Activated gamma-delta T cell treated with anti-CD3 and anti-CD28 coated beads, Interleukin-2, amount 50 U/mL, for 16 hours (primary cell): ENCODE measurements at regions not wholly inside any gene's neighbourhood (a gene's known extent, or its start where the extent isn't known, plus 50 kb on each side); places are given as distances from the start of the nearest gene placed in this dataset.
"Not testable (repeated sequence)": the region's sequence is repeated elsewhere in the genome, so short reads cannot be mapped to it uniquely, and the experiment has no call there.

ENCODE experiments used
- DNase-seq: peaks from one replicate; pipeline ENCODE4 v3.0.0-alpha.2; 2020; ENCODE audit warnings: low read depth

DNA sequence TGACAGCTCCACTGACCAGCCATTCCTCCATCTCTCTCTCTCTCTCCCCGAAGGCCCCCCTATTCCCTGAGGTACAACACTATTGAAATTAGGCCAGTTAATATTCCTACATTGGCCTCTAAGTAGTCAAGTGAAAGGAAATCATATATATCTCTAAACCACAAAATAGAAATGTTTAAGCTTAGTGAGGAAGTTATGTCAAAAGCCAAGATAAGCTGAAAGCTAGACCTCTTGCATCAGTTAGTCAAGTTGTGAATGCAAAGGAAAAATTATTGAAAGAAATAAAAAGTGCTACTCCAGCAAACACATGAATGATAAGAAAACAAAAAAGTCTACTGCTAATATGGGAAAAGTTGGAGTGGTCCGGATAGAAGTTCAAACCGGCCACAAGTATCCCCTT is 301.3 kb upstream of the RBMS1 start:
- DNase-seq, result no peak

DNA sequence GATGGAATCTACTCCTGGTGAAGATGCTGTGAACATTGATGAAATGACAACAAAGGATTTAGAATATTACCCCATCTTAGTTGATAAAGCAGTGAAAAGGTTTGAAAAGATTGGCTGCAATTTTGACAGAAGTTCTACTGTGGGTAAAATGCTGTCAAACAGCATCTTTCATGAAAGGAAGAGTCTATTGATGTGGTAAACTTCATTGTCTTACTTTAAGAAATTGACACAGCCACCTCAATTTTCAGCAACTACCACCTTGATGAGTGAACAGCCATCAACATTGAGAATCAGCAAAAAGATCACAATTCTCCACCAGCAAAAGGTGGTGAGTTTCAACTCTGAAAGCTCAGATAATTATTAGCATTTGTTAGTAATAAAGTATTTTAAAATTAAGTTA is 310.3 kb upstream of the RBMS1 start:
- no peak for DNase-seq

DNA sequence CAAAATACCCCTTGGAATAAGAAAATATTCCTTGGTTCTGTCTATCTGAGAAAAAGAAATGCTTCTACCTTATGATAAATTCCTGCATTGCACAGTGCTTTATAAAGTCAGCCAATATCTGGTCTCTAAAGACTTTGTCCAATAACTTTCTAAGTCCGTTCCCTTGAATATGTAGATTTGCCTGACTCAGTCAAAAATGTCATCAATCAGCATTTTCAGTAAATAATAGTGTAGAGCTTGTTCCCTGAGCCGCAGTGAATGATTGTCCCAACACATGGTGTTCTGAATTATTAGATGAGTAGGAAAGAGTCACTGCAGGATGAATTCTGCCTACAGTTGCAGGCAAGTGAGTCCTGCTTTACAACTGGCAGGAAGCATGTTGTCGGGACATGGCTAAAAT is 316.8 kb upstream of the RBMS1 start:
- DNase-seq, result no peak

DNA sequence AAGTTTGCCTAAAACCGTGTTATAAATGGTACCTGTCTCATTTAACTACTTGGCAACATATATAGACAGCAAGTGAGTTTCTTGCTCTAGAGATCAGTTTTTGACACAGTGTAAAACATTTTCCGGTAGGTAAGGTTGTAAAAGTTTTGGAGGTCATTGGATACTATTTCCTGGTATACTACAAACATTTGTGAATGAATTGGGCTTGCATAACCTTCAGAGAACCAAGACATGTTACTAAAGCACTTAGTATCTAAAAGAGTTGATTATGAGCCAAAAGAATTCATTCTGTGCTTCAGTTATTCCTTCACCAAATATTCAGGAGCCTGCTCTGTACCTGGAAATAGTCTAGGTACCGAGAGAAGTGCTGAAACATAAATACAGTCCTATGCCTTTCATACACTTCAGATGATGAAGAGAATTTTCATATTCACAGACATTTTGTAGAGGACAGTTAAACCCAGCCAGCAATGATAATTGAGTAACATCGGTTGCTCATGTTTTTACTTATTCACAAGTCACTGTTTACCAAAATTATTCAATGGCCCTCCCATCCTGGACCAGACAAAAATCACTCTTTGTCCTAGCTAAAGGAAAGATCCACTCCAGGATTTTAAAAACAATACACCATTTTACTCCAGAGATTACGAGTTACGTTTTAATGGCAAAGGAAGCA is 319.4 kb upstream of the RBMS1 start:
- DNase-seq, result no peak

DNA sequence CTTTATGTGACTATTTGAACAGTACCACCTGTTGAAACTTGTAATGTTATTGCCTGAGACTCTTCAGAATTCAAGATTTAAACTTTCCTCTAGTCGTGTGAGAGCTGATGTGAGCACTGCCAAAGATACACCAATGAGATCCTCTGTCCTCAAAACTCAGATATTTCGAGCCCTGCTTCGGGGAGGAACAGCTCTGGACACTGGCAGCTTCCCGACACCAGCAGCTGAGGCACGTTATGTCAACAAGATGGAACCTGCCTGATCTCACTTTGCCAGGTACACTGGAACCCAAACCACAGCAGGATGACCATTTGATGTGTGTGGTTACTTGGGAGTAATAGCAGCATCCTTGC is 319.9 kb upstream of the RBMS1 start:
- DNase-seq, result no peak

DNA sequence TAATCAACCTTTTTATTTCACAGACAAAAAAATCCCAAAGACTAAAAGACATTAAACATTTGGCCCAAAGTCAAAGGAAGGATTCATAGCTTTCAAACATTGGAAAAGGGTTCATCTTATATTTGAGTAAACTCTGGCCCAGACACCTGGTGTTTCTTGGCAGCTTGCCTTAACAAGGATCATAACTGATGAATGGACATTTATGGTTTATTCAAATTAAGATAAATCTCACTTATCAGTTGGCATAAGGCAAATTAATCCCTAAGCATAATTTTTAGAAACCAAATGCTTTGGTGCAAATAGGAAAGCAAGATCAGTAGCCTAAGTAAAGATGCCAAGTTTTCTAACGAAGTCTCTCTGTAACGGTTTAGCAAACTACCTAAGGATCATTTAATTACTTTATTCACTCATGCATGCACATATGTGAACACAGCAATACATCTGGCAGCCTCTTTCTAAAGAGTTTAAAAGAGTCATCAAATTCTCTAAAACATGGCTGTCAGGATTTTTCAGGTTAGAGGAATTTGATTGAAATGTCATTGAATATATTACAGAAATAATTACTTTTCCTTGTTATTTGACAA is 323.4 kb upstream of the RBMS1 start:
- no peak for DNase-seq

DNA sequence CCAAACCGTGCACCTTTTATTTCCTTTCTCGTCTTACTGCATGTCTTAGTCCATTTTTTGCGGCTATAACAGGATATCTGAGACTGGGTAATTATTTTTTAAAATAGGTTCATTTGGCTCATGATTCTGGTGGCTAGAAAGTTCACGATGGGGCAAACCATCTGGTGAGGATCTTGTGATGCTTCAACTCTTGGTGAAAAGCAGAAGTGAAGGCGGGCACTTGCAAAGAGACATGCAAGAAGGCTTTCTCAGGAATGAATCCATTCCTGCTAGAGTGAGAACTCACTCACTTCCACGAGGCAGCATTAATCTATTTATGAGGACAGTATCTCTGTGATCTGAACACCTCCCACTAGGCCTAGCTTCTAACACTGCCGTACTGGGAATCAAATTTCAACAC is 327.1 kb upstream of the RBMS1 start:
- DNase-seq, result no peak

DNA sequence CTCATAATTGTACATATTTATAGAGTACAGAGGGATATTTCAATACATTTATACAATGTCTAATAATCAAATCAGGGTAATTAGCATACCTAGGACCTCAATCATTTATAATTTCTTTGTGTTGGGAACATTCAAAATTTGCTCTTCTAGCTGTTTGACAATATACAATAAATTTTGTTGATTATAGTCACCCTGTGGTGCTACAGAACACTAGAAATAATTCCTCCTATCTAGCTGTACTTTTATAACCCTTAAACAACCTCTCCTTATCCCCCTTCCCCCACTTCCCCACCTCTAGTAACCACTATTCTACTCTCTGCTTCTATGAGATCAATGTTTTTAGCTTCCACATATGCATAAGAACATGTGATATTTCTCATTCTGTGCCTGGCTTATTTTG is 328.4 kb upstream of the RBMS1 start:
- no peak for DNase-seq

DNA sequence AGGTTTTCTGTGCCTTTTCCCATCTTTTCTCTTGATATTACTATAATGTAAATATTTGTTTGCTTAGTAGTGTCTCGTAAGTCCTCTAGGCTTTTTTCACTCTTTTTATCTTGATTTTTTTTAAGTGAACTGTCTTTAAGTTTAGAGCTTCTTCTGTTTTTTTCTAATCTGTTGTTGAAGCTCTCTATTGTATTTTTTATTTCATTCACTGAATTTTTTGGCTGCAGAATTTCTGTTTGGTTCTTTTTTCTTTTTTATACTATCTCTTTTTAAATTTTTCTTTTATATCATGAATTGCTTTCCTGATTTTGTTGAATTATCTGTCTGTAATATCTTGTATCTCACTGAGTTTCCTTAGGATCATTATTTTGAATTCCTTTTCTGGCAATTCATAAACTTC is 331.8 kb upstream of the RBMS1 start:
- no peak for DNase-seq

DNA sequence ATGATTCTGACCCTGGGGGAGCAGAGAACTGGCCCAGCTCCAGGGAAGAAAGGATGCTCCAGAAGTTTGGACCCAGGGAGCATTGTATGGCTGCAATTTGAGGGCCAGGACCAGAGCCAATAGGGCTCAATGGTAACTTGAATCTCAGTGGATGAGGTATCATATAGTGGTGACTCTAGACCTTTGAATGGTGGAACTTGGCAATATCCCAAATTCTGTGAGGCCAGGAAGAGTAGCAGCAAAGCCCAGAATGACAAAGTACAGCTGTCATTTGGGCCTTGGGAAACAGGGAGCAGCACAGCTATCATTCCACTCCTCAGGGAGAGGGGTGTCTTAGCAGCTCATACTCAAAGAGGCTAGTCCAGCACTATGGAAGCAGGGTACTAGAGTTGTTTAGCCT is 332.9 kb upstream of the RBMS1 start:
- no peak for DNase-seq

DNA sequence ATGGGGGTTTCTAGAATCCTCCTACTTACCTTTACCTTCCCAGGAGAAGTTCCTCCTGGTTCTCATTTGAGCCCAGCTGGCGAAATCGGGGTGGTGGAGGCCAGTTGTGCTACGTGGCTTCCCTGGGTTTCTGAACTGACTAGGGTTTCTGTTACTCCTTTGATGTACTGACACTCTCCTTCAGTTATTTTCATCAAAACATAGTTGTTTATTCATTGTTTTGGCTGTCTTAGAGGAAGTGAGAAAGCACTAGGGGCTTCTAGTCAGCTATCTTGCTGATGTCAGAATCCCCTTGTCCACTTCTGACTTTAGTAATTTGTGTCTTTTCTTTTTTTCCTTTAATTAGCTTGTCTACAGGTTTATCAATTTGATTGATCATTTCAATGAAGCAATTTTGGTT is 332.2 kb upstream of the TANK start:
- DNase-seq, result no peak

DNA sequence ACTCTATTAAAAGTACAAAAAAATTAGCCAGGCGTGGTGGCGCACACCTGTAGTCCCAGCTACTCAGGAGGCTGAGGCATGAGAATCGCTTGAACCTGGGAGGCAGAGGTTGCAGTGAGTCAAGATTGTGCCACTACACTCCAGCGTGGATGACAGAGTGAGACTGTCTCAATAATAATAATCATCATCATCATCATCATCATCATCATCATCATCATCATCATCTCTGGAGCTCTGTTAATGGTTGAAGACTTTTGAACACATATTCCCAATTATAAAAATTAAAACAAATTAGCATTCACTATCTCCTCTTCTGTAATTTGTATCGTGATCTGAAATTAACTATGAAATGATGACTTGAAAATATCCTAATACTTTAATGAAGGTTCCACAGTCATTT is 327.8 kb upstream of the TANK start:
- not testable (repeated sequence) for DNase-seq

DNA sequence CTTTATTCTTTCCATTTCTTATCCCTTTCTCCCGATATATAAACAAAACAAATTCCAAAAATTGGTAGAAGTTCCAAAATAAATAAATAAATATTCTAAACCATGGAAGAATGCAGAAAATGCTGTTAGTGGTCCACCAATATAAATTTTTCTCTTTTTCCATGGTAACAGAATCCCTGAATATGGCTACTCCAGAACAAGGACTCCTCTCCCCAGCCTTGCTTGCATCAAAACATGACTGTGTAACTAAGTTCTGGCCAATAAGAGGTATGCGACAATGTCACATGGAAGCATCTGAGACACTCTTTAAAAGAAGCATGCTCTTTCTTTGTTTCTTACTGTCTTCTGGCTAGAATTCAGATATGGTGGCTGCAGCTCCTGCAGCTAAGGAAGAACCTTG is 325.1 kb upstream of the TANK start:
- no peak for DNase-seq

DNA sequence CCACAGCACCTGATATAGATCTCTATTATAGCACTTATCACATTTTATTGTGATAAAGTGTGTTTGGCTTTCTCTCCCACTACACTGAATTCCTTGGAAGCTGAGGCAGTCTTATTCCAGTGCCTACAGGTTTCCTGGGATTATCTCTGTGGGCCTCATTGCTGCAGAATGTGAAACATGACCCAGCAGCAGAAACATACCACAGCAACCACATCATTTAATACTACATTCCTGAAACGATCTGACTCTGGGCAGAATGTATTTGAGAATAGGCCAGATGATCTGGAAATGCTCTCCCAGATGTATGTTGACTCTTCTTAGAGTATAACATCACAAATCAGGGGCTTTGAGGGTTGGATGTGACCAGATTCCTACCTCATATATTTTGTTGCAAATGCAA is 323.5 kb upstream of the TANK start:
- no peak for DNase-seq

DNA sequence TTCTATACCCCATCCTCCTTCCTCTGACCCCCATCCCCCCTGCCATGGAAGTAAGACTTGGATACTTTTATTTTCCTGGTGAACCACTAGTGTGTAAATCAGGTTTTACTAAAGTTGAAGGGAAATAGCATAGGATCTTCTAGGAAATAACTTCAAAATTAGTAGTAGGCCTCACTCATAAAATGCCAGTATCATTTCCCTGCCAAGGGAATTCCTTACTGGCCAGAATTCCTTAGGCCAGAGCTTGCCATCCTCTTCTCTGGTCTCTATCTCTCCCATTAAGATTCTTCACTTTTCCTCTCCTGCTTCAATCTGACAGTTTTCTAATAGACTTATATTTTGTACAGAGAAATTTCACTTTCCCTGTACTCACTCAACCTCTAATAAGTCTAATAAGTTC is 322.8 kb upstream of the TANK start:
- no peak for DNase-seq

DNA sequence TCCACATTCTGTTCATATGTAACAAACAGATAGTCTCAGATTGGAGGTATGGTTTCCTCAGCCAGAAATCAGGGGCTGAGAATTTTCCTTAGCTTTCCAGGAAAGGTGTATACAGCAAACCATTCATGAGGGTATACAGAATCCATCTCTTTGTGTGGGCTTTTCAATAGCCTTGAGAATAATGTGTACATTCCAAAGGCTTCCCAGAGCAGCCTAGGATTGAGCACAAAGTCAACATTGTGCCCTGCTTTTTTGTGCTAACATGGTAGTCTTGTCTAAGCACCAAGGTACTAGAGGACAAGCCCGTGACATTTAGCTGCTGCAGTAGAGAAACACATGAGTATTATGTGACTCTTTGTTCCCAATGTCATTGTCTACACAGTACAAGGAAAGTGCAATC is 322.1 kb upstream of the TANK start:
- no peak for DNase-seq

DNA sequence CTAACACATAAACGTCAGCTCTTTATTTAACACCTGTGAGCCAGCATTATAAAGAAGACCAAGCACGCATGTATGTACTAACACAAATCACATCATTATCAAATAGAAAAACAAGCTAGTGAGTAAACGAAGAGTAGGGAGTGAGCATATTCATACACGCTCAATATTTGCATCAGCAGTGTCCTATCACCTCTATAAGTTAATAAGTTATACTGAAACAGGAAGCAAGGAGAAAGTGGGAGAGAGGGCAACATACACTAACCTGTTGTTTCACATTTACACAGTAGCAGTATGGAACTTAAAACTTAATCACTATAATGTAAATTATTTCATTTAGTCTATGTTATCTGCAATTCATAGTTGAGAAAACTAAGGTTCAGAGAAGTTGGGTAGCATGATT is 321.5 kb upstream of the TANK start:
- no peak for DNase-seq

DNA sequence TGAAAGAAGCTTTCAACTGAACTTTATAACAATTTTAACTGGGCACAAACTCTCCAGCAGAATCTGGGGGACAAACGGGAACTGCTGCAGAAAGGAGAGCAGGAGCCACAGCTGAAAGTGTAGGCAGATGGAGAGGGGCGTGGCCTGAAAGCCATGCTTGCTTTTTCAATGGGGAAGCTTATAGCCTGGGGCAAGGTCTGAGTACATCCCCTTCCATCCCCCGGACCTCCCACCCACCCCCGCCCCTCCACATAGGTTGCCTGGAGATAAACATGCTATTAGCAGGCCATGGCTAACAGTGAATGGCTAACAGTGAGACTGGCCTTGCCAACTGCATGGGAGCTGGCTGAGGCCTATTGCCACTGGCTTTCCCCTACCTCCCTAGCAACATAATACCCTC is 317.9 kb upstream of the TANK start:
- DNase-seq, result no peak

DNA sequence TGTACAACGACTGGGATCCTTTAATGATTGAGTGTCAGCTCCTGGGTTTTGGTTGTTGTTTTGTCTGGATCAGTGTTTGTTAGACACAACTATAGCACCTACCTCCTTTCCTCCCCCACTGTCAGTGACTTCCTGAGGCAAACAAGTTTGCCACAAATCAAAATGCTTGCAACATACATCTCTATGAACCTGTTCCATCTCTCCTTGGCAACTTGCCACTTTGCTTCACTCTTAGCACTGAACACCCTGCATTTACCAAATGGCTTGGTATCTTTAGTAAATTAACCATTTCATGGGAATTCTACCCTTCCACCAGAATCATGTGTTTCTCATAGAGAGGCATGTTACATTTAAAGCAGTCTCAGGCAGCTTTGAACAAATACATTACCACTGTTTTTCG is 301.1 kb upstream of the TANK start:
- DNase-seq, result no peak

DNA sequence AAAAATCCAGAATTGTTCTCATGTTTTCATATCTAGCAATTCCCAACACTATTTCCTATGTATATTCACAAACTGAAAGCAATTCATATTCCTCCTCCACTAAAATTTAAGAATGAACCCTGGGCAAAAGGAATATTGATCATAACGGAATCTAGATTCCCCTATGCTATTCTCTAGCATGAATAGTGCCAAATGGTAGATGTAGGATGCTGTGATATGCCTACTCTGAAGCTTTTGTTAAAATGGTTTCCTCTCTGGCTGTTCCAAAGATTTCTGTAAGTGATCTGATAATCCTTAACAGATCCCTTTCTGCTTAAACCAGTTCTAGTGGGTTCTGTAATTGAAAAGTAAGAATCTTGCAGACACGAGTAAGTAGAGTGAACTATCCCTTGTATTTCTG is 298.0 kb upstream of the TANK start:
- DNase-seq, result no peak

DNA sequence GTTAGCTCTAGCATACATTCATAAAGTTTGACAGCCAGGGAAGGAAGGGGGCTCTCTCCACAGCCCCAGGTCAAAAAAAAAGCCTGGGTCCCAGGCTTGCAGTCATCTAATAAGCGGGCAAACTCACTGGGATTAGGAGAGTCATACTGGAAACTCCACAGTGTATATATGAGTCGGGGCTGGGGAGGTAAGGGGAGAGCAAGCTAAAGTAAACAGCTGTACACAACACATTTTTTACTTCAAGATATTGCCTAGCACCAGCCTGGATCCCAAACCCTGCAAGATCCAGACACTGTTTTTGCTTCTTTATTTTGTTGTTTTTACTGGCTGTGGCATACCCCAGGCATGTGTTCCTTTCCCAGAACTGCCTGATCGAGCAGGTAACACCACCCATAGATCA is 291.3 kb upstream of the TANK start:
- DNase-seq, result no peak

DNA sequence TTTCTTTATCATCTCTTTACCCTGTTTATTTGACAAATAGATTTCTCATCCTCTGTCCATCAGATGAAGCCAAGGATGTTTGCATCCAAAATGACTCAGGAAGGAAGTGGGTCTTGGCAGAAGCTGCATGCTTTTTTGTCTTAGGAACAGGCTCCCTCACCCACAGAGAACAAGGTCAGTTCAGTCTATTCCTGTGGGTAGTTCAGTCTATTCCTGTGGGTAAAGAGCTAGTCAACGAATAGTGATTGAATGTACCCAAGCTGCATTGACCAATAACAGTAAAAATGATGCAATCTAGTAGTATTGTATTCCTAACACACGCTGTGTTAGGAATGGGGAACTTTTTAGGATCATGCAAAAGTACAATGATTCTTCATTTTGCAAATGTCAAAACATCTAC is 290.8 kb upstream of the TANK start:
- no peak for DNase-seq

DNA sequence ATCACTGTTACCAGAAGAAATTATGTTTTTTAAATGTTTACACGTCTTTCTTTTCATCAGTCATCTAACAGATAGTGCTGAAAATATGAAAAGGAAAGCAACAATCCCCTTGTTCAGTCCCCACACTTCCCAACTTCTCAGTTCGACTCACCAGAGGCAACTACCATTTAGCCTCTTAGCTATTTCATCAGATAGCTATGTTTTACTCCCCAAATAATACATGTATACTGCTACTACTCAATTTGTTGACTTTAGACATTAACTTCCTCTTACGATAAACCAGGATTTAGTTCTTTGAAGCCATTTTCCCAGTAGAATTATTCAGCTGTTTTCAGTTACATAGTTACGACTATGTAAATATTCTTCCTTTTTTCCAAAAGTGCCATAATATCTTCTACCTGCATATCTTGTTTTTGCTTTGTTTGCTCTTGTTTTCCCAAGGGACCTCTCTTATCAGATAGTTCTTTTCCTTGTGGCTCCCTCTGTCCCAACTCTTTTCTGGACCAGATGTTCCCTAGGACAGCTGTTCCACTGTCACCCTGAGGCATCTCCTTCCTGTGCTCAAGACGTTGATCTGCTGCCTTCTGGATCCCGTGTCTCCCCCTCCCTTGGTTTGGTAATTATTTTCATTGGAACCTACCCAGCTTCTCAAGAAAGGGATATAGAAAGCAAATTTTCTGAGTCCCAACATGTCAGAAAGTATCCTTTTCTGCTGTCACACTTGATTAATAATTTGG is 289.3 kb upstream of the TANK start:
- no peak for DNase-seq

DNA sequence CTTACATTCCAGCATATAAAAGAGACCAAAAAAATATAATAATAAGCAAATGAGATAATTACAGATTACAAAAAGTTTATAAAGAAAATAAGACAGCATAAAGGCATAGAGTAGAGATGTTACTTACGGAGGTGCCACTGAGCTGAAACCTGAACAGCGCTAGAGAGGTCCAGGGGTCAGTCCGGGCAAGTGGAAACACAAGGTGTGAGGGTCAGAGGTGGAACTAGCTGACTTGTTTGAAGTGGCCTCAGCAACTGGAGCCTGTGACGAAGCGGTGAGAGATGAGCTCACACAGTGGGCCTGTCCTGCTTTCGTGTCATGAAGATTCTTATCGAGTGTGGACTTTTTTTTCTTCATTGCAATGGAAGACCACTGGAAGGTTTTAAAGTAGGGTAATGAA is 288.3 kb upstream of the TANK start:
- DNase-seq, result no peak
